Esophagus muscularis mucosa (tissue), 4 donors: ENCODE measurements at regions not wholly inside any gene's neighbourhood (a gene's known extent, or its start where the extent isn't known, plus 50 kb on each side); places are given as distances from the start of the nearest gene placed in this dataset.

Source experiments
- DNase-seq: peaks from one replicate; pipeline ENCODE4 v3.0.0-alpha.2; 2017; ENCODE audit errors: extremely low spot score
- H3K27ac ChIP-seq, 4 donors: fragments of 200-600 bp; sonication (generic); replicated peaks in 1 of 4; 1 replicate in 3 of 4; 2 replicates in 1 of 4; pipeline ENCODE4 v1.5.1; 2016 to 2019; ENCODE audit warnings: mild to moderate bottlenecking in 1 of 4
- H3K27me3 ChIP-seq, 4 donors: fragments of 200-600 bp; sonication (generic); one replicate each; pipeline versions ENCODE4 v1.5.1 to v1.6.0; 2016 to 2019
- H3K36me3 ChIP-seq, 4 donors: fragments of 200-600 bp; sonication (generic); one replicate each; pipeline ENCODE4 v1.5.1; 2016 to 2019
- H3K4me1 ChIP-seq, 4 donors: fragments of 200-600 bp; sonication (generic); one replicate each; pipeline ENCODE4 v1.5.1; 2016 to 2019
- H3K4me3 ChIP-seq, 4 donors: fragments of 200-600 bp; sonication (generic); 1 replicate in 2 of 4; 2 replicates in 2 of 4; pipeline ENCODE4 v1.5.1; 2016 to 2019; ENCODE audit warnings: mild to moderate bottlenecking in 4 of 4, moderate library complexity in 1 of 4
- H3K9me3 ChIP-seq, 4 donors: fragments of 200-600 bp; sonication (generic); 1 replicate in 3 of 4; 2 replicates in 1 of 4; pipeline ENCODE4 v1.5.1; 2016 to 2019
- CTCF ChIP-seq, 3 experiments: fragments of 200-600 bp in 2 of 3; fragments of 450-650 bp in 1 of 3; sonication (generic) in 2 of 3; IDR thresholded peaks; one replicate each; pipeline ENCODE4 v1.5.1; 2017 to 2019; ENCODE audit warnings: antibody characterized with exemption in 3 of 3, mild to moderate bottlenecking in 2 of 3, moderate library complexity in 1 of 3
- EP300 ChIP-seq: sonication (generic); formaldehyde crosslinking; IDR thresholded peaks from one replicate; pipeline ENCODE4 v1.6.1; 2017; ENCODE audit warnings: antibody characterized with exemption
- POLR2A ChIP-seq: fragments of 450-650 bp; IDR thresholded peaks from one replicate; pipeline ENCODE4 v1.6.1; 2017; ENCODE audit warnings: antibody characterized with exemption, moderate library complexity, mild to moderate bottlenecking, low read depth
- POLR2AphosphoS5 ChIP-seq, 2 donors: sonication (generic); formaldehyde crosslinking; IDR thresholded peaks; one replicate each; pipeline ENCODE4 v1.6.1; 2017; ENCODE audit warnings: antibody characterized with exemption in 2 of 2
- WGBS: methylation state at CpG from one replicate; pipeline ENCODE4 v1.1.5; 2018; 5-methylcytosine and 5-hydroxymethylcytosine counted together
- intact Hi-C: fragments of 100-400 bp; cut with DNase I; formaldehyde crosslinking; loops from one replicate; pipeline ENCODE4 v1.15.1; 2023

DNA sequence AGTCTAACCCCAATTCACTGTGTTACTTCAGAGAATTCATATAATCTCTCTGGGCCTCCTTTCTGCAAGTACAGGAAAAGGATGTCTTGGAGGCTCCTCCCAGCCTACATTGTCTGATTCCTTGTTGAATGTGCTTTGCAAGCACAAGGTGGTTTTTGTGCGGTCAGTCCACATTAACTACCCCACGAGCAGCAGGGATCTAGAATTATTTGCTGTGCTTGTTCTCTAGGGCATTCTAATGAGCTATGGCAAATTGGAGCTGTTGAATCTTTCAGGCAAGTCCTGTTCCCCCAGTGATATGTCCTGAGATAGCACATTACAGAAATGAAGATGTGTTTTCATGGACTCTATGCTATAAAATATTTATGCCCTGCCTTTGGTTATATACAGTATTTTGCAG, 349.4 kb downstream of the SLC4A3 start:
- TF ChIP-seq CTCF (IDR thresholded peaks at IDR 0.05), result no peak
- TF ChIP-seq POLR2AphosphoS5 (IDR thresholded peaks at IDR 0.05), result no peak
- TF ChIP-seq POLR2A, result no peak
- no peak for TF ChIP-seq EP300
- intact Hi-C loops, result no loop called here

GRCh38 chr2:219980638-219981037, 353.2 kb downstream of the SLC4A3 start:
- H3K36me3 ChIP-seq, result no peaks in the 10 kb centered on the region
- no peak for DNase-seq
- H3K4me1 ChIP-seq, result no peaks in the 10 kb centered on the region
- no peaks in the 10 kb centered on the region for H3K27me3 ChIP-seq
- H3K4me3 ChIP-seq, result no peak overlapping the region
- intact Hi-C loops, result no loop called here
- H3K27ac ChIP-seq, result no peak overlapping the region
- peaks cover 0 to 3% (median 2%) of the 10 kb centered on the region in 4 donors for H3K9me3 ChIP-seq
- TF ChIP-seq CTCF (IDR thresholded peaks at IDR 0.05), result no peak
- TF ChIP-seq POLR2AphosphoS5 (IDR thresholded peaks at IDR 0.05), result no peak
- TF ChIP-seq POLR2A, result no peak
- no peak for TF ChIP-seq EP300
- 90% methylated on average over 2 of the region's 2 CpGs for WGBS

More for the DNA sequence above, 349.4 kb downstream of the SLC4A3 start:
- no peak overlapping the region for H3K27ac ChIP-seq
- DNase-seq, result no peak
- no peaks in the 10 kb centered on the region for H3K27me3 ChIP-seq
- no peak overlapping the region for H3K4me3 ChIP-seq
- WGBS, result 84% methylated on average over 2 of the region's 2 CpGs
- H3K4me1 ChIP-seq, result no peaks in the 10 kb centered on the region
- H3K9me3 ChIP-seq, result no peaks in the 10 kb centered on the region
- no peaks in the 10 kb centered on the region for H3K36me3 ChIP-seq

DNA sequence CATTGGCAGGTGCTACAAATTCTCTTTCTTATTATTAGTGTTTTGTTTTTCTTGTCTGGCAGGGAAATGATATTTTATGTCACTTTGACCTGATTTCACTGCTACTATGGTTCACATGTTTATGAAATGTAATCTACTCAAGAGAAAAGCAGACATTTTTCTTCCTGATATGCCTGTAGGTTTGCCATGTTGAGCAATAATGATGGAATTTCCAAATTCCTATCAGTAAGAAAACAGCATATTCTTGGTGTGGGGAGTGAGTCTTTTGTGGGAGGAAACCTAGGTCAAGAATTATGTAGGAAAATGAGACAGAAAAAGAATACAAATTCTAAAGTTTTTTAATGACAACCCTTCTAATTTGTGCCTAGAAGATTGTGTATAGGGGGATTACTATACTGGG, 356.4 kb downstream of the SLC4A3 start:
- DNase-seq, result no peak
- Histone ChIP-seq H3K36me3 (no peaks in the 10 kb centered on the region), H3K4me3 (no peak overlapping the region), H3K9me3 (peaks cover 0 to 3% (median 2%) of the 10 kb centered on the region in 4 donors), H3K27ac (no peak overlapping the region), H3K27me3 (no peaks in the 10 kb centered on the region), H3K4me1 (no peaks in the 10 kb centered on the region)
- TF ChIP-seq POLR2A (no peak), CTCF (IDR thresholded peaks at IDR 0.05) (no peak), POLR2AphosphoS5 (IDR thresholded peaks at IDR 0.05) (no peak), EP300 (no peak)
- intact Hi-C loops, result no loop called here

- intact Hi-C loops, result no loop called here
- no peak for TF ChIP-seq POLR2A
- TF ChIP-seq EP300, result no peak
- TF ChIP-seq CTCF (IDR thresholded peaks at IDR 0.05), result no peak
- TF ChIP-seq POLR2AphosphoS5 (IDR thresholded peaks at IDR 0.05), result no peak
- DNase-seq, result no peak
- Histone ChIP-seq H3K4me1 (no peaks in the 10 kb centered on the region), H3K4me3 (no peak overlapping the region), H3K27me3 (no peaks in the 10 kb centered on the region), H3K27ac (no peak overlapping the region), H3K9me3 (peaks cover 0 to 3% (median 2%) of the 10 kb centered on the region in 4 donors), H3K36me3 (no peaks in the 10 kb centered on the region)
- WGBS, result 90% methylated on average over 3 of the region's 3 CpGs
Observed at GRCh38 chr2:219985017-219985416, 357.6 kb downstream of the SLC4A3 start.

DNA sequence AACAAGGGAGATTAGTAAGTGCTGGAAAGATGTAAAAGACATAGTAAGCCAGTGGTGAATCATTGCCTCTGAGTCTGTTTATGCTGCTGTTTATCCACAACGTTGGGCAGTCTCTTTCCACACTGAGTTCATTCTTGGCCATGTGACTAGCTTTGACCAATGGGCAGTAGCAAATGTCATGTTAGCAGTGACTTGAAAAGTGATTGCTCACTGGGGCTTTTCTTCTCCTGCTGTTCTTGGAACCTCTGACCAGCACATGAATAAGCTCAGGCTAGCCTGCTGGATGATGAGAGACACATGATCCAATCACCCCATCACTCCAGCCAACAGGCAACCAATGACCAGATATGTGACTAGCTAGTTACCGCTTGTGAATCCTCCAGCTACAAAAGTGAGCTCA, 360.4 kb downstream of the SLC4A3 start:
- WGBS, result 53% methylated on average over 2 of the region's 2 CpGs
- no peak overlapping the region for H3K27ac ChIP-seq
- H3K4me3 ChIP-seq, result no peak overlapping the region
- H3K9me3 ChIP-seq, result peaks cover 0 to 3% (median 2%) of the 10 kb centered on the region in 4 donors
- no peaks in the 10 kb centered on the region for H3K4me1 ChIP-seq
- intact Hi-C loops, result no loop called here
- no peak for DNase-seq
- H3K36me3 ChIP-seq, result no peaks in the 10 kb centered on the region
- H3K27me3 ChIP-seq, result no peaks in the 10 kb centered on the region
- TF ChIP-seq POLR2A (no peak), EP300 (no peak), CTCF (IDR thresholded peaks at IDR 0.05) (no peak), POLR2AphosphoS5 (IDR thresholded peaks at IDR 0.05) (no peak)
